Liver (tissue), 8 donors: ENCODE measurements at regions not wholly inside any gene's neighbourhood (a gene's known extent, or its start where the extent isn't known, plus 50 kb on each side); places are given as distances from the start of the nearest gene placed in this dataset.

ENCODE experiments used
- DNase-seq: peaks from one replicate; pipeline ENCODE4 v3.0.0-alpha.2; 2017; ENCODE audit warnings: low spot score
- H3K27ac ChIP-seq, 2 donors: one replicate each; pipeline ENCODE4 v1.7.0; 2013; ENCODE audit warnings: inconsistent platforms in 2 of 2, low read length in 2 of 2, control low read depth in 1 of 2, low read depth in 1 of 2, mild to moderate bottlenecking in 1 of 2
- H3K27me3 ChIP-seq, 4 donors: one replicate each; pipeline versions ENCODE4 v1.6.1 to v1.7.0; 2013; ENCODE audit warnings: low read length in 3 of 4, inconsistent platforms in 1 of 4, mild to moderate bottlenecking in 1 of 4, moderate library complexity in 1 of 4; ENCODE audit not compliant: control insufficient read depth in 4 of 4, insufficient read depth in 4 of 4
- H3K36me3 ChIP-seq, 4 donors: one replicate each; pipeline versions ENCODE4 v1.6.1 to v1.7.0; 2013; ENCODE audit warnings: low read length in 3 of 4, mild to moderate bottlenecking in 3 of 4, low read depth in 1 of 4, moderate library complexity in 1 of 4; ENCODE audit not compliant: control insufficient read depth in 4 of 4, insufficient read depth in 3 of 4
- H3K4me1 ChIP-seq, 4 donors: one replicate each; pipeline versions ENCODE4 v1.6.1 to v1.7.0; 2013; ENCODE audit warnings: low read length in 3 of 4, mild to moderate bottlenecking in 3 of 4, moderate library complexity in 1 of 4; ENCODE audit not compliant: control insufficient read depth in 4 of 4, insufficient read depth in 4 of 4
- H3K4me3 ChIP-seq, 3 donors: one replicate each; pipeline versions ENCODE4 v1.6.1 to v1.7.0; 2013; ENCODE audit warnings: low read length in 3 of 3, control low read depth in 1 of 3, low read depth in 1 of 3, mild to moderate bottlenecking in 1 of 3
- H3K9ac ChIP-seq, 2 donors: one replicate each; pipeline ENCODE4 v1.7.0; 2013; ENCODE audit warnings: low read length in 2 of 2, mild to moderate bottlenecking in 2 of 2, moderate library complexity in 2 of 2, control low read depth in 1 of 2, low read depth in 1 of 2
- H3K9me3 ChIP-seq, 4 donors: one replicate each; pipeline versions ENCODE4 v1.6.1 to v1.7.0; 2013; ENCODE audit warnings: low read length in 3 of 4; ENCODE audit not compliant: control insufficient read depth in 4 of 4
- ATF3 ChIP-seq: IDR thresholded peaks from 2 replicates; pipeline ENCODE4 v1.6.1; 2016; ENCODE audit warnings: antibody characterized with exemption
- CTCF ChIP-seq: fragments of 150-350 bp; IDR thresholded peaks from 2 replicates; pipeline ENCODE4 v1.5.1; 2017; ENCODE audit warnings: improper control_type of control experiment, low read depth, low read length; ENCODE audit not compliant: missing input control
- EGR1 ChIP-seq, 2 donors: IDR thresholded peaks; 2 replicates each; pipeline ENCODE4 v1.6.1; 2016 to 2018; ENCODE audit warnings: antibody characterized with exemption in 2 of 2, low read depth in 2 of 2
- GABPA ChIP-seq, 2 donors: IDR thresholded peaks in 1 of 2; conservative IDR thresholded peaks in 1 of 2; 2 replicates each; pipeline ENCODE4 v1.6.1; 2016; ENCODE audit warnings: antibody characterized with exemption in 2 of 2, mild to moderate bottlenecking in 1 of 2, moderate library complexity in 1 of 2
- HNF4A ChIP-seq, 2 donors: conservative IDR thresholded peaks; 2 replicates each; pipeline ENCODE4 v1.6.1; 2016; ENCODE audit warnings: antibody characterized with exemption in 2 of 2, mild to moderate bottlenecking in 2 of 2
- HNF4G ChIP-seq: IDR thresholded peaks from 2 replicates; pipeline ENCODE4 v1.6.1; 2016; ENCODE audit warnings: antibody characterized with exemption
- JUND ChIP-seq, 2 donors: IDR thresholded peaks; 2 replicates each; pipeline ENCODE4 v1.6.1; 2016; ENCODE audit warnings: antibody characterized with exemption in 2 of 2
- MAX ChIP-seq: IDR thresholded peaks from 2 replicates; pipeline ENCODE4 v1.6.1; 2016; ENCODE audit warnings: antibody characterized with exemption
- NR2F2 ChIP-seq: IDR thresholded peaks from 2 replicates; pipeline ENCODE4 v1.6.1; 2016; ENCODE audit warnings: antibody characterized with exemption
- REST ChIP-seq: IDR thresholded peaks from 2 replicates; pipeline ENCODE4 v1.6.1; 2016; ENCODE audit warnings: antibody characterized with exemption, mild to moderate bottlenecking
- RXRA ChIP-seq, 2 donors: IDR thresholded peaks; 2 replicates each; pipeline ENCODE4 v1.6.1; 2017 to 2018; ENCODE audit warnings: antibody characterized with exemption in 2 of 2, mild to moderate bottlenecking in 1 of 2
- SP1 ChIP-seq: IDR thresholded peaks from 2 replicates; pipeline ENCODE4 v1.6.1; 2018; ENCODE audit warnings: antibody characterized with exemption, mild to moderate bottlenecking
- TAF1 ChIP-seq: conservative IDR thresholded peaks from 2 replicates; pipeline ENCODE4 v1.6.1; 2016; ENCODE audit warnings: antibody characterized with exemption, mild to moderate bottlenecking
- YY1 ChIP-seq: IDR thresholded peaks from 2 replicates; pipeline ENCODE4 v1.6.1; 2016; ENCODE audit warnings: antibody characterized with exemption, mild to moderate bottlenecking
- ZBTB33 ChIP-seq: IDR thresholded peaks from 2 replicates; pipeline ENCODE4 v1.6.1; 2016; ENCODE audit warnings: antibody characterized with exemption
- WGBS: extraction: QIAGEN DNeasy Blood & Tissue Kit; methylation state at CpG from one replicate; pipeline ENCODE4 v1.1.7; 2013; 5-methylcytosine and 5-hydroxymethylcytosine counted together
- donor health status: healthy.
- donor health status: healthy.
- donor health status: healthy.
- donor health status: healthy.
- donor health status: healthy.

GRCh38 chr15:70411143-70411863 lies 313.6 kb upstream of the TLE3 start:
- peaks cover 2 to 14% (median 10%) of the 10 kb centered on the region in 4 donors for H3K4me1 ChIP-seq
- no peaks in the 10 kb centered on the region for H3K36me3 ChIP-seq
- no peak overlapping the region for H3K27ac ChIP-seq
- no peak overlapping the region for H3K4me3 ChIP-seq
- no peak for TF ChIP-seq YY1
- TF ChIP-seq RXRA (IDR thresholded peaks at IDR 0.05): no peak
- no peak for TF ChIP-seq CTCF
- TF ChIP-seq TAF1: no peak
- WGBS: 86% methylated on average over 10 of the region's 10 CpGs
- H3K27me3 ChIP-seq: no peaks in the 10 kb centered on the region
- peaks cover 0 to 4% (median 0%) of the 10 kb centered on the region in 4 donors for H3K9me3 ChIP-seq
- DNase-seq: no peak
- H3K9ac ChIP-seq: no peak overlapping the region

GRCh38 chr15:70410371-70410985 lies 312.8 kb upstream of the TLE3 start:
- H3K4me1 ChIP-seq: peaks cover 2 to 17% (median 11%) of the 10 kb centered on the region in 4 donors
- H3K36me3 ChIP-seq: no peaks in the 10 kb centered on the region
- H3K9ac ChIP-seq: no peak overlapping the region
- H3K9me3 ChIP-seq: peaks cover 0 to 4% (median 0%) of the 10 kb centered on the region in 4 donors
- 78% methylated on average over 3 of the region's 3 CpGs for WGBS
- no peak overlapping the region for H3K4me3 ChIP-seq
- H3K27ac ChIP-seq: no peak overlapping the region
- no peak for TF ChIP-seq MAX
- no peak for TF ChIP-seq RXRA (IDR thresholded peaks at IDR 0.05)
- TF ChIP-seq HNF4A (conservative IDR thresholded peaks at IDR 0.05): no peak
- TF ChIP-seq CTCF: no peak
- TF ChIP-seq SP1: no peak
- no peak for TF ChIP-seq EGR1 (IDR thresholded peaks at IDR 0.05; ENCODE audit: low read depth in 2 of 2)
- no peak for DNase-seq
- H3K27me3 ChIP-seq: no peaks in the 10 kb centered on the region

- WGBS: 98% methylated on average over 1 of the region's 1 CpG
- H3K4me3 ChIP-seq: no peak overlapping the region
- H3K9me3 ChIP-seq: peaks cover 0 to 4% (median 0%) of the 10 kb centered on the region in 4 donors
- H3K9ac ChIP-seq: no peak overlapping the region
- DNase-seq: no peak
- peaks cover 2 to 17% (median 11%) of the 10 kb centered on the region in 4 donors for H3K4me1 ChIP-seq
- no peak overlapping the region for H3K27ac ChIP-seq
- H3K27me3 ChIP-seq: no peaks in the 10 kb centered on the region
- no peaks in the 10 kb centered on the region for H3K36me3 ChIP-seq
- no peak for TF ChIP-seq ATF3
- no peak for TF ChIP-seq JUND (IDR thresholded peaks at IDR 0.05)
- TF ChIP-seq GABPA (IDR thresholded peaks at IDR 0.05 in 1 of 2, conservative IDR thresholded peaks at IDR 0.05 in 1 of 2): no peak
- no peak for TF ChIP-seq HNF4G
- TF ChIP-seq YY1: no peak
- no peak for TF ChIP-seq NR2F2
- no peak for TF ChIP-seq HNF4A (conservative IDR thresholded peaks at IDR 0.05)
- no peak for TF ChIP-seq RXRA (IDR thresholded peaks at IDR 0.05)
- no peak for TF ChIP-seq REST
- TF ChIP-seq TAF1: no peak
- no peak for TF ChIP-seq ZBTB33
Observed at GRCh38 chr15:70409388-70409787, 311.7 kb upstream of the TLE3 start.
